NCI-H2029 (cell line): ENCODE measurements at regions not wholly inside any gene's neighbourhood (a gene's known extent, or its start where the extent isn't known, plus 50 kb on each side); places are given as distances from the start of the nearest gene placed in this dataset.

Experiments used
- DNase-seq: peaks from one replicate; lab custom pipeline; 2025; lab: John Stamatoyannopoulos, UW

- no peak for DNase-seq
Measured at GRCh38 chr20:51095633-51096521, 73.0 kb upstream of the KCNG1 start.

GRCh38 chr20:51094221-51094620 is 71.3 kb upstream of the KCNG1 start:
- no peak for DNase-seq

GRCh38 chr20:51093240-51093763 is 70.4 kb upstream of the KCNG1 start:
- DNase-seq, result no peak

- DNase-seq, result no peak
Measured at GRCh38 chr20:51092338-51092737, 69.4 kb upstream of the KCNG1 start.

- no peak for DNase-seq
Measured at GRCh38 chr20:51091406-51092195, 68.7 kb upstream of the KCNG1 start.

- no peak for DNase-seq
Measured at GRCh38 chr20:51089840-51090239, 66.9 kb upstream of the KCNG1 start.

GRCh38 chr20:51089272-51089781 is 66.4 kb upstream of the KCNG1 start:
- DNase-seq, result no peak

- DNase-seq, result no peak
Measured at GRCh38 chr20:51087266-51087665, 64.4 kb upstream of the KCNG1 start.

GRCh38 chr20:51085769-51086168 is 62.9 kb upstream of the KCNG1 start:
- DNase-seq, result no peak

- no peak for DNase-seq
Measured at GRCh38 chr20:51084593-51085377, 61.9 kb upstream of the KCNG1 start.

GRCh38 chr20:51083447-51083846 is 60.5 kb upstream of the KCNG1 start:
- no peak for DNase-seq

GRCh38 chr20:51082988-51083387 is 60.1 kb upstream of the KCNG1 start:
- no peak for DNase-seq

GRCh38 chr20:51080516-51080915 is 57.6 kb upstream of the KCNG1 start:
- DNase-seq, result no peak

- DNase-seq, result no peak
Measured at GRCh38 chr20:51079488-51079887, 56.6 kb upstream of the KCNG1 start.

GRCh38 chr20:51077686-51078060 is 54.8 kb upstream of the KCNG1 start:
- no peak for DNase-seq

- DNase-seq, result no peak
Measured at GRCh38 chr20:51076786-51077685, 54.1 kb upstream of the KCNG1 start.

- no peak for DNase-seq
Measured at GRCh38 chr20:51074062-51074461, 51.2 kb upstream of the KCNG1 start.
